Stomach (tissue), 8 donors: ENCODE measurements at regions not wholly inside any gene's neighbourhood (a gene's known extent, or its start where the extent isn't known, plus 50 kb on each side); places are given as distances from the start of the nearest gene placed in this dataset.

Source experiments
- DNase-seq, 2 donors: peaks; one replicate each; pipeline versions ENCODE4 v3.0.0 to v3.0.0-alpha.2; 2013 to 2019
- H3K27ac ChIP-seq, 5 donors: fragments of 200-600 bp in 4 of 5; sonication (generic) in 4 of 5; one replicate each; pipeline ENCODE4 v1.5.1; 2013 to 2019; ENCODE audit warnings: mild to moderate bottlenecking in 1 of 5, moderate library complexity in 1 of 5
- H3K27me3 ChIP-seq, 3 donors: fragments of 200-600 bp; sonication (generic); one replicate each; pipeline ENCODE4 v1.5.1; 2017 to 2019; ENCODE audit warnings: mixed run types in 1 of 3
- H3K36me3 ChIP-seq, 4 donors: fragments of 200-600 bp; sonication (generic); 1 replicate in 3 of 4; 2 replicates in 1 of 4; pipeline ENCODE4 v1.5.1; 2016 to 2019
- H3K4me1 ChIP-seq, 4 donors: fragments of 200-600 bp; sonication (generic); one replicate each; pipeline ENCODE4 v1.5.1; 2016 to 2019
- H3K4me3 ChIP-seq, 4 donors: fragments of 200-600 bp; sonication (generic) in 3 of 4; one replicate each; pipeline ENCODE4 v1.5.1; 2016 to 2019; ENCODE audit warnings: mild to moderate bottlenecking in 1 of 4
- H3K9me3 ChIP-seq, 4 donors: fragments of 200-600 bp; sonication (generic); one replicate each; pipeline ENCODE4 v1.5.1; 2016 to 2019
- EP300 ChIP-seq: sonication (generic); formaldehyde crosslinking; IDR thresholded peaks from one replicate; pipeline ENCODE4 v1.6.1; 2017; ENCODE audit warnings: antibody characterized with exemption
- POLR2A ChIP-seq, 4 donors: fragments of 450-650 bp; IDR thresholded peaks; one replicate each; pipeline ENCODE4 v1.6.1; 2016; ENCODE audit warnings: antibody characterized with exemption in 4 of 4, control low read depth in 2 of 4, mild to moderate bottlenecking in 1 of 4, moderate library complexity in 1 of 4
- POLR2AphosphoS5 ChIP-seq, 3 donors: sonication (generic); formaldehyde crosslinking; IDR thresholded peaks; one replicate each; pipeline ENCODE4 v1.6.1; 2016; ENCODE audit warnings: antibody characterized with exemption in 3 of 3
- WGBS, 5 donors: extraction: QIAGEN DNeasy Blood & Tissue Kit in 3 of 5; methylation state at CpG; one replicate each; pipeline versions ENCODE4 v1.1.5 to v1.1.7; 2013 to 2018; 5-methylcytosine and 5-hydroxymethylcytosine counted together
- intact Hi-C: fragments of 100-400 bp; cut with DNase I; formaldehyde crosslinking; loops from one replicate; pipeline ENCODE4 v1.15.1; 2023; ENCODE audit warnings: low total_unique reads
- TF ChIP-seq, protein P1 (sequence below), 7 experiments: fragments of 450-650 bp in 4 of 7; fragments of 200-600 bp in 3 of 7; sonication (generic) in 3 of 7; IDR thresholded peaks; one replicate each; pipeline ENCODE4 v1.5.1; 2016 to 2019; ENCODE audit warnings: antibody characterized with exemption in 7 of 7, control low read depth in 2 of 7, mild to moderate bottlenecking in 1 of 7
- donor health status: healthy with polysubstance abuse.
- donor health status: Bipolar disorder and iron deficiency.
- donor health status: healthy.

GRCh38 chr6:8658416-8658815, 223.1 kb upstream of the SLC35B3 start:
- Histone ChIP-seq H3K27ac (no peak overlapping the region), H3K27me3 (no peaks in the 10 kb centered on the region), H3K9me3 (no peaks in the 10 kb centered on the region), H3K4me1 (no peaks in the 10 kb centered on the region), H3K4me3 (no peak overlapping the region), H3K36me3 (no peaks in the 10 kb centered on the region)
- peak in 1 of 2 donors; percentile 12 for DNase-seq
- 35 to 66% (median 50%) methylated on average over 4 of the region's 4 CpGs for WGBS, 5 donors
- intact Hi-C loops = no loop called here
- TF ChIP-seq, protein P1, sequence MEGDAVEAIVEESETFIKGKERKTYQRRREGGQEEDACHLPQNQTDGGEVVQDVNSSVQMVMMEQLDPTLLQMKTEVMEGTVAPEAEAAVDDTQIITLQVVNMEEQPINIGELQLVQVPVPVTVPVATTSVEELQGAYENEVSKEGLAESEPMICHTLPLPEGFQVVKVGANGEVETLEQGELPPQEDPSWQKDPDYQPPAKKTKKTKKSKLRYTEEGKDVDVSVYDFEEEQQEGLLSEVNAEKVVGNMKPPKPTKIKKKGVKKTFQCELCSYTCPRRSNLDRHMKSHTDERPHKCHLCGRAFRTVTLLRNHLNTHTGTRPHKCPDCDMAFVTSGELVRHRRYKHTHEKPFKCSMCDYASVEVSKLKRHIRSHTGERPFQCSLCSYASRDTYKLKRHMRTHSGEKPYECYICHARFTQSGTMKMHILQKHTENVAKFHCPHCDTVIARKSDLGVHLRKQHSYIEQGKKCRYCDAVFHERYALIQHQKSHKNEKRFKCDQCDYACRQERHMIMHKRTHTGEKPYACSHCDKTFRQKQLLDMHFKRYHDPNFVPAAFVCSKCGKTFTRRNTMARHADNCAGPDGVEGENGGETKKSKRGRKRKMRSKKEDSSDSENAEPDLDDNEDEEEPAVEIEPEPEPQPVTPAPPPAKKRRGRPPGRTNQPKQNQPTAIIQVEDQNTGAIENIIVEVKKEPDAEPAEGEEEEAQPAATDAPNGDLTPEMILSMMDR (IDR thresholded peaks at IDR 0.05) = no peak
- TF ChIP-seq EP300 (no peak), POLR2A (IDR thresholded peaks at IDR 0.05) (no peak), POLR2AphosphoS5 (IDR thresholded peaks at IDR 0.05) (no peak)

DNA sequence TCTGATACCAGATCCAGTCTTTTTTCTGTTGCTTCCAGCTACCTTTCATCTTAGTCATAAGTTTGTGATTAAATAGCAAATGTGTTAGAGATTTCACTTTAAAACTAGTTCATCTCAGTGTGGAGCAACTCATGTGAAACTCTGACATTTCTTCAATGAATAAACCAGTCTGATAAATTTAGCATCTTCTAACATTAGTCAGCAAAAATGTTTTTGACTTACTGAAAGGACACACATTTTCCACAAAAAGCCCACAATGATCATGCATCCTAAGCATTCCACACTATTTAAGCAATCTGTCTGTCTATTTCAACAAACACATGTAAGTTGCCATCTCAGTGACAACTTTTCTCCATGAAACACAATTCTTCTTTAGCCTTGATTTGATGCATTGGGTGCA, 222.2 kb upstream of the SLC35B3 start:
- Histone ChIP-seq H3K36me3 (no peaks in the 10 kb centered on the region), H3K27me3 (no peaks in the 10 kb centered on the region)
- intact Hi-C loops = no loop called here

GRCh38 chr6:8655670-8656454, 220.5 kb upstream of the SLC35B3 start:
- no peaks in the 10 kb centered on the region for H3K9me3 ChIP-seq
- 65 to 75% (median 74%) methylated on average over 5 of the region's 5 CpGs for WGBS, 5 donors
- H3K27me3 ChIP-seq = no peaks in the 10 kb centered on the region
- H3K4me1 ChIP-seq = no peaks in the 10 kb centered on the region
- no peaks in the 10 kb centered on the region for H3K36me3 ChIP-seq
- no peak overlapping the region for H3K4me3 ChIP-seq
- TF ChIP-seq POLR2A (IDR thresholded peaks at IDR 0.05) = no peak
- TF ChIP-seq, protein P1 (IDR thresholded peaks at IDR 0.05) = no peak
- no peak for TF ChIP-seq EP300
- no peak for TF ChIP-seq POLR2AphosphoS5 (IDR thresholded peaks at IDR 0.05)
- intact Hi-C loops = no loop called here
- DNase-seq = no peak
- no peak overlapping the region for H3K27ac ChIP-seq

More for the DNA sequence above, 222.2 kb upstream of the SLC35B3 start:
- Histone ChIP-seq H3K27ac (no peak overlapping the region), H3K9me3 (no peaks in the 10 kb centered on the region), H3K4me1 (no peaks in the 10 kb centered on the region), H3K4me3 (no peak overlapping the region)
- no peak for TF ChIP-seq POLR2AphosphoS5 (IDR thresholded peaks at IDR 0.05)
- TF ChIP-seq EP300 = no peak
- no peak for DNase-seq

GRCh38 chr6:8652710-8653109, 217.4 kb upstream of the SLC35B3 start:
- TF ChIP-seq, protein P1 (IDR thresholded peaks at IDR 0.05) = no peak
- TF ChIP-seq EP300 = no peak
- TF ChIP-seq POLR2AphosphoS5 (IDR thresholded peaks at IDR 0.05) = no peak
- no peak for TF ChIP-seq POLR2A (IDR thresholded peaks at IDR 0.05)
- H3K4me3 ChIP-seq = no peak overlapping the region
- intact Hi-C loops = no loop called here
- no peaks in the 10 kb centered on the region for H3K27me3 ChIP-seq
- H3K36me3 ChIP-seq = no peaks in the 10 kb centered on the region
- no peaks in the 10 kb centered on the region for H3K4me1 ChIP-seq
- DNase-seq = no peak
- H3K9me3 ChIP-seq = peaks cover 0 to 9% (median 0%) of the 10 kb centered on the region in 4 donors
- H3K27ac ChIP-seq = no peak overlapping the region
- 66 to 79% (median 72%) methylated on average over 3 of the region's 3 CpGs for WGBS, 5 donors

GRCh38 chr6:8651998-8652397, 216.7 kb upstream of the SLC35B3 start:
- no peaks in the 10 kb centered on the region for H3K27me3 ChIP-seq
- DNase-seq = peak in 1 of 2 donors; percentile 8
- H3K36me3 ChIP-seq = no peaks in the 10 kb centered on the region
- no peaks in the 10 kb centered on the region for H3K4me1 ChIP-seq
- no peak overlapping the region for H3K4me3 ChIP-seq
- intact Hi-C loops = no loop called here
- TF ChIP-seq, protein P1 (IDR thresholded peaks at IDR 0.05) = no peak
- TF ChIP-seq EP300 = no peak
- TF ChIP-seq POLR2AphosphoS5 (IDR thresholded peaks at IDR 0.05) = no peak
- TF ChIP-seq POLR2A (IDR thresholded peaks at IDR 0.05) = no peak
- WGBS, 5 donors = 79 to 87% (median 83%) methylated on average over 4 of the region's 4 CpGs
- H3K27ac ChIP-seq = no peak overlapping the region
- peaks cover 0 to 9% (median 0%) of the 10 kb centered on the region in 4 donors for H3K9me3 ChIP-seq
